NT2/D1 (cell line): ENCODE measurements at regions not wholly inside any gene's neighbourhood (a gene's known extent, or its start where the extent isn't known, plus 50 kb on each side); places are given as distances from the start of the nearest gene placed in this dataset.

Experiments
- DNase-seq: peaks from one replicate; pipeline ENCODE4 v3.0.0-alpha.2; 2011; ENCODE audit warnings: low read depth, low spot score
- H3K27me3 ChIP-seq: 2 replicates; pipeline ENCODE4 v1.6.0; 2011; ENCODE audit warnings: mild to moderate bottlenecking; ENCODE audit not compliant: insufficient read length, insufficient read depth
- H3K36me3 ChIP-seq: 2 replicates; pipeline ENCODE4 v1.6.1; 2011; ENCODE audit warnings: mild to moderate bottlenecking, low read length, mixed read lengths; ENCODE audit not compliant: insufficient read depth, insufficient read length
- H3K4me1 ChIP-seq: 2 replicates; pipeline ENCODE4 v1.5.1; 2011; ENCODE audit not compliant: insufficient read depth, insufficient read length
- H3K4me3 ChIP-seq: 2 replicates; pipeline ENCODE4 v1.5.1; 2011; ENCODE audit warnings: low read depth; ENCODE audit not compliant: insufficient read length
- H3K9ac ChIP-seq: 2 replicates; pipeline ENCODE4 v1.6.0; 2011; ENCODE audit warnings: low read depth; ENCODE audit not compliant: insufficient read length
- H3K9me3 ChIP-seq: 2 replicates; pipeline ENCODE4 v1.5.1; 2011; ENCODE audit warnings: mild to moderate bottlenecking, low read length; ENCODE audit not compliant: insufficient read depth
- SUZ12 ChIP-seq: IDR thresholded peaks from 2 replicates; pipeline ENCODE4 v1.6.1; 2011; ENCODE audit not compliant: insufficient read length, insufficient read depth; ENCODE audit errors: extremely low read depth
- YY1 ChIP-seq: IDR thresholded peaks from 2 replicates; pipeline ENCODE4 v1.6.1; 2011; ENCODE audit not compliant: insufficient read length, insufficient read depth
- ZNF274 ChIP-seq: IDR thresholded peaks from 2 replicates; pipeline ENCODE4 v1.6.1; 2011; ENCODE audit warnings: mild to moderate bottlenecking, low read depth, low read length

- Histone ChIP-seq H3K36me3 (no peaks in the 10 kb centered on the region), H3K27me3 (no peaks in the 10 kb centered on the region), H3K4me1 (no peaks in the 10 kb centered on the region), H3K9me3 (no peaks in the 10 kb centered on the region), H3K9ac (no peak overlapping the region), H3K4me3 (no peak overlapping the region)
- TF ChIP-seq YY1 (no peak), SUZ12 (no peak), ZNF274 (no peak)
- no peak for DNase-seq
Observed at GRCh38 chr6:23690453-23691049, 435.5 kb upstream of the NRSN1 start.

- H3K9me3 ChIP-seq: no peaks in the 10 kb centered on the region
- H3K9ac ChIP-seq: no peak overlapping the region
- TF ChIP-seq YY1 (no peak), ZNF274 (no peak), SUZ12 (no peak)
- H3K4me1 ChIP-seq: no peaks in the 10 kb centered on the region
- no peaks in the 10 kb centered on the region for H3K36me3 ChIP-seq
- no peak overlapping the region for H3K4me3 ChIP-seq
- H3K27me3 ChIP-seq: no peaks in the 10 kb centered on the region
- no peak for DNase-seq
Observed at GRCh38 chr6:23692184-23692583, 433.8 kb upstream of the NRSN1 start.

- Histone ChIP-seq H3K4me1 (no peaks in the 10 kb centered on the region), H3K9me3 (no peaks in the 10 kb centered on the region), H3K9ac (no peak overlapping the region), H3K4me3 (no peak overlapping the region), H3K27me3 (no peaks in the 10 kb centered on the region), H3K36me3 (no peaks in the 10 kb centered on the region)
- no peak for DNase-seq
- TF ChIP-seq ZNF274 (no peak), SUZ12 (no peak), YY1 (no peak)
Observed at GRCh38 chr6:23696992-23697391, 429.0 kb upstream of the NRSN1 start.

- TF ChIP-seq YY1 (no peak), ZNF274 (no peak), SUZ12 (no peak)
- Histone ChIP-seq H3K9me3 (no peaks in the 10 kb centered on the region), H3K4me3 (no peak overlapping the region), H3K9ac (no peak overlapping the region), H3K4me1 (no peaks in the 10 kb centered on the region), H3K27me3 (no peaks in the 10 kb centered on the region), H3K36me3 (no peaks in the 10 kb centered on the region)
- DNase-seq: no peak
Observed at GRCh38 chr6:23704479-23705052, 421.4 kb upstream of the NRSN1 start.

GRCh38 chr6:23705697-23706096 is 420.3 kb upstream of the NRSN1 start:
- TF ChIP-seq ZNF274 (no peak), SUZ12 (no peak), YY1 (no peak)

GRCh38 chr6:23712756-23713155 is 413.3 kb upstream of the NRSN1 start:
- Histone ChIP-seq H3K27me3 (no peaks in the 10 kb centered on the region), H3K9ac (no peak overlapping the region), H3K4me3 (no peak overlapping the region), H3K4me1 (no peaks in the 10 kb centered on the region), H3K9me3 (no peaks in the 10 kb centered on the region), H3K36me3 (no peaks in the 10 kb centered on the region)
- no peak for TF ChIP-seq SUZ12
- TF ChIP-seq ZNF274: no peak
- no peak for DNase-seq

More at GRCh38 chr6:23705697-23706096, 420.3 kb upstream of the NRSN1 start:
- no peak overlapping the region for H3K4me3 ChIP-seq
- H3K27me3 ChIP-seq: no peaks in the 10 kb centered on the region
- H3K36me3 ChIP-seq: no peaks in the 10 kb centered on the region
- H3K9ac ChIP-seq: no peak overlapping the region
- no peaks in the 10 kb centered on the region for H3K9me3 ChIP-seq
- no peak for DNase-seq
- H3K4me1 ChIP-seq: no peaks in the 10 kb centered on the region

- no peaks in the 10 kb centered on the region for H3K9me3 ChIP-seq
- H3K27me3 ChIP-seq: no peaks in the 10 kb centered on the region
- H3K4me3 ChIP-seq: no peak overlapping the region
- TF ChIP-seq ZNF274 (no peak), SUZ12 (no peak), YY1 (no peak)
- H3K4me1 ChIP-seq: no peaks in the 10 kb centered on the region
- no peaks in the 10 kb centered on the region for H3K36me3 ChIP-seq
- no peak overlapping the region for H3K9ac ChIP-seq
- no peak for DNase-seq
Observed at GRCh38 chr6:23713211-23713610, 412.8 kb upstream of the NRSN1 start.

GRCh38 chr6:23728707-23729106 is 397.3 kb upstream of the NRSN1 start:
- Histone ChIP-seq H3K9ac (no peak overlapping the region), H3K27me3 (no peaks in the 10 kb centered on the region), H3K4me3 (no peak overlapping the region), H3K4me1 (no peaks in the 10 kb centered on the region), H3K36me3 (no peaks in the 10 kb centered on the region), H3K9me3 (no peaks in the 10 kb centered on the region)
- TF ChIP-seq SUZ12 (no peak), YY1 (no peak), ZNF274 (no peak)
- no peak for DNase-seq
